Thyroid gland (tissue), 4 donors: ENCODE measurements at regions not wholly inside any gene's neighbourhood (a gene's known extent, or its start where the extent isn't known, plus 50 kb on each side); places are given as distances from the start of the nearest gene placed in this dataset.

Experiments used
- POLR2A ChIP-seq, 2 donors: fragments of 450-650 bp; IDR thresholded peaks; one replicate each; pipeline ENCODE4 v1.6.1; 2017; ENCODE audit warnings: antibody characterized with exemption in 2 of 2, mild to moderate bottlenecking in 2 of 2, moderate library complexity in 1 of 2
- TF ChIP-seq, protein P1 (sequence below), 6 experiments: fragments of 200-600 bp in 3 of 6; fragments of 450-650 bp in 3 of 6; sonication (generic) in 3 of 6; IDR thresholded peaks; one replicate each; pipeline ENCODE4 v1.5.1; 2016 to 2019; ENCODE audit warnings: antibody characterized with exemption in 6 of 6, mild to moderate bottlenecking in 2 of 6, inconsistent platforms in 1 of 6, moderate library complexity in 1 of 6

DNA sequence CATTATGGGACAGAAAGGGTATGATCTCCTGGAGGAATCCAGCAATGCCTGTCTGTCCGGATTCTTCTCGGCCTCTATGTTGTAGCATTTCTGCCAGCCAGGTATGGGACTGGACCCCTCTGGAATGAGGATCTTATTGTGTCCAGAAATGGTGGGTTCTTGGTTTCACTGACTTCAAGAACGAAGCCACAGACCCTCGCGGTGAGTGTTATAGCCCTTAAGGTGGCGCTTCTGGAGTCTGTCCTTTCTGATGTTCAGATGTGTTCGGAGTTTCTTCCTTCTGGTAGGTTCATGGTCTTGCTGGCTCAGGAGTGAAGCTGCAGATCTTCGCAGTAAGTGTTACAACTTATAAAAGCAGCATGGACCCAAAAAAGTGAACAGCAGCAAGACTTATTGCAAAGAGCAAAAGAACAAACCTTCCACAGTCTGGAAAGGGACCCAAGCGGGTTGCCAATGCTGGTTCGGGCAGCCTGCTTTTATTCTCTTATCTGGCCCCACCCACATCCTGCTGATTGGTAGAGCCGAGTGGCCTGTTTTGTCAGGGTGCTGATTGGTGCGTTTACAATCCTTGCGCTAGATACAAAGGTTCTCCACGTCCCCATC lies 62.3 kb upstream of the IER3 start:
- TF ChIP-seq, protein P1, sequence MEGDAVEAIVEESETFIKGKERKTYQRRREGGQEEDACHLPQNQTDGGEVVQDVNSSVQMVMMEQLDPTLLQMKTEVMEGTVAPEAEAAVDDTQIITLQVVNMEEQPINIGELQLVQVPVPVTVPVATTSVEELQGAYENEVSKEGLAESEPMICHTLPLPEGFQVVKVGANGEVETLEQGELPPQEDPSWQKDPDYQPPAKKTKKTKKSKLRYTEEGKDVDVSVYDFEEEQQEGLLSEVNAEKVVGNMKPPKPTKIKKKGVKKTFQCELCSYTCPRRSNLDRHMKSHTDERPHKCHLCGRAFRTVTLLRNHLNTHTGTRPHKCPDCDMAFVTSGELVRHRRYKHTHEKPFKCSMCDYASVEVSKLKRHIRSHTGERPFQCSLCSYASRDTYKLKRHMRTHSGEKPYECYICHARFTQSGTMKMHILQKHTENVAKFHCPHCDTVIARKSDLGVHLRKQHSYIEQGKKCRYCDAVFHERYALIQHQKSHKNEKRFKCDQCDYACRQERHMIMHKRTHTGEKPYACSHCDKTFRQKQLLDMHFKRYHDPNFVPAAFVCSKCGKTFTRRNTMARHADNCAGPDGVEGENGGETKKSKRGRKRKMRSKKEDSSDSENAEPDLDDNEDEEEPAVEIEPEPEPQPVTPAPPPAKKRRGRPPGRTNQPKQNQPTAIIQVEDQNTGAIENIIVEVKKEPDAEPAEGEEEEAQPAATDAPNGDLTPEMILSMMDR (IDR thresholded peaks at IDR 0.05) = no peak
- no peak for TF ChIP-seq POLR2A (IDR thresholded peaks at IDR 0.05)
